ENCODE measurements at regions not wholly inside any gene's neighbourhood (a gene's known extent, or its start where the extent isn't known, plus 50 kb on each side); places are given as distances from the start of the nearest gene placed in this dataset.

- Histone ChIP-seq H3K36me3 (ENCODE audit: insufficient read depth, low read length) (no peaks in the 10 kb centered on the region), H3K9me2 (ENCODE audit: insufficient read depth, low read length) (no peaks in the 10 kb centered on the region), H3K9ac (ENCODE audit: low read length) (no peak overlapping the region), H3F3A (ENCODE audit: insufficient read depth, low read length, poor library complexity, severe bottlenecking) (no peaks in the 10 kb centered on the region), H2AFZ (ENCODE audit: low read depth, low read length) (no peak overlapping the region), H3K9me3 (ENCODE audit: low read length) (no peaks in the 10 kb centered on the region), H3K27me3 (ENCODE audit: insufficient read depth, low read depth, low read length) (no peaks in the 10 kb centered on the region), H3K4me3 (ENCODE audit: low read length) (no peak overlapping the region), H3K4me2 (ENCODE audit: low read length) (no peak overlapping the region), H3K79me2 (replicated peaks; ENCODE audit: insufficient read depth, low read length) (no peaks in the 10 kb centered on the region), H3K27ac (ENCODE audit: low read length) (no peak overlapping the region), H4K20me1 (ENCODE audit: insufficient read depth) (no peaks in the 10 kb centered on the region)
- TF ChIP-seq EP300 (conservative IDR thresholded peaks at IDR 0.05; ENCODE audit: poor library complexity, severe bottlenecking), result no peak
- no peak for TF ChIP-seq TAF1 (IDR thresholded peaks at IDR 0.05; ENCODE audit: low read depth)
- no peak for TF ChIP-seq EZH2 (IDR thresholded peaks at IDR 0.05; ENCODE audit: borderline replicate concordance, insufficient read depth, low read length, poor library complexity, severe bottlenecking)
- TF ChIP-seq, protein P1, sequence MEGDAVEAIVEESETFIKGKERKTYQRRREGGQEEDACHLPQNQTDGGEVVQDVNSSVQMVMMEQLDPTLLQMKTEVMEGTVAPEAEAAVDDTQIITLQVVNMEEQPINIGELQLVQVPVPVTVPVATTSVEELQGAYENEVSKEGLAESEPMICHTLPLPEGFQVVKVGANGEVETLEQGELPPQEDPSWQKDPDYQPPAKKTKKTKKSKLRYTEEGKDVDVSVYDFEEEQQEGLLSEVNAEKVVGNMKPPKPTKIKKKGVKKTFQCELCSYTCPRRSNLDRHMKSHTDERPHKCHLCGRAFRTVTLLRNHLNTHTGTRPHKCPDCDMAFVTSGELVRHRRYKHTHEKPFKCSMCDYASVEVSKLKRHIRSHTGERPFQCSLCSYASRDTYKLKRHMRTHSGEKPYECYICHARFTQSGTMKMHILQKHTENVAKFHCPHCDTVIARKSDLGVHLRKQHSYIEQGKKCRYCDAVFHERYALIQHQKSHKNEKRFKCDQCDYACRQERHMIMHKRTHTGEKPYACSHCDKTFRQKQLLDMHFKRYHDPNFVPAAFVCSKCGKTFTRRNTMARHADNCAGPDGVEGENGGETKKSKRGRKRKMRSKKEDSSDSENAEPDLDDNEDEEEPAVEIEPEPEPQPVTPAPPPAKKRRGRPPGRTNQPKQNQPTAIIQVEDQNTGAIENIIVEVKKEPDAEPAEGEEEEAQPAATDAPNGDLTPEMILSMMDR (IDR thresholded peaks at IDR 0.05; ENCODE audit: poor library complexity, severe bottlenecking), result no peak
- no peak for TF ChIP-seq SMC3 (conservative IDR thresholded peaks at IDR 0.05; ENCODE audit: poor library complexity)
- no peak for TF ChIP-seq REST (IDR thresholded peaks at IDR 0.05; ENCODE audit: borderline replicate concordance)
- no peak for TF ChIP-seq MXI1 (conservative IDR thresholded peaks at IDR 0.05; ENCODE audit: poor library complexity, severe bottlenecking)
- TF ChIP-seq POLR2AphosphoS5 (IDR thresholded peaks at IDR 0.05), result no peak
- no peak for TF ChIP-seq RAD21 (conservative IDR thresholded peaks at IDR 0.05)
These were observed 296.2 kb upstream of the AMOT start for GRCh38 chrX:113136836-113137235.

DNA sequence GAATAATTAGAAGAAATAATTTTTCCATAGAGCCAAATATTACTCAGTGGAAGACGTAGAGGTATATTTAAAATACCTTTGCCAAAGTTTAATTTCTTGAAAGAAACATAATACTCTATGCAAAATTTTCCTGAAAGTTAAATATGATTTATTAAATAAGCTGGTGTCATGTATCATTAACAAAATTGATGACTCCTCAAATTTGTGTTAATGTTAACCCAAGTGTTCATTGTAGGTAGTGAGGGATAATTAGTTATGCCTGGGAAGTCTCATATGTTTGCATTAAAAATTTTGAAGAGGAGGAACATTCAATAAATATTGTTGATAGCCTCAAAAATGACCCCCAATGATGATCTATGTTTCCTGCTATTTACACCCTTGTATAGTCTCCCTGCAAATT is 292.7 kb upstream of the AMOT start:
- H3K27me3 ChIP-seq (ENCODE audit: insufficient read depth, low read depth, low read length), result no peaks in the 10 kb centered on the region

More for the DNA sequence above, 292.7 kb upstream of the AMOT start:
- no peaks in the 10 kb centered on the region for H3K79me2 ChIP-seq (replicated peaks; ENCODE audit: insufficient read depth, low read length)
- no peak overlapping the region for H3K4me2 ChIP-seq (ENCODE audit: low read length)
- H3F3A ChIP-seq (ENCODE audit: insufficient read depth, low read length, poor library complexity, severe bottlenecking), result no peaks in the 10 kb centered on the region
- no peaks in the 10 kb centered on the region for H3K9me3 ChIP-seq (ENCODE audit: low read length)
- H2AFZ ChIP-seq (ENCODE audit: low read depth, low read length), result no peak overlapping the region
- no peak overlapping the region for H3K9ac ChIP-seq (ENCODE audit: low read length)
- H3K4me3 ChIP-seq (ENCODE audit: low read length), result no peak overlapping the region
- no peaks in the 10 kb centered on the region for H4K20me1 ChIP-seq (ENCODE audit: insufficient read depth)
- no peaks in the 10 kb centered on the region for H3K36me3 ChIP-seq (ENCODE audit: insufficient read depth, low read length)
- no peak overlapping the region for H3K27ac ChIP-seq (ENCODE audit: low read length)
- no peak for TF ChIP-seq EZH2 (IDR thresholded peaks at IDR 0.05; ENCODE audit: borderline replicate concordance, insufficient read depth, low read length, poor library complexity, severe bottlenecking)
- TF ChIP-seq SMC3 (conservative IDR thresholded peaks at IDR 0.05; ENCODE audit: poor library complexity), result no peak
- no peak for TF ChIP-seq POLR2AphosphoS5 (IDR thresholded peaks at IDR 0.05)
- TF ChIP-seq, protein P1 (IDR thresholded peaks at IDR 0.05; ENCODE audit: poor library complexity, severe bottlenecking), result no peak
- no peak for TF ChIP-seq REST (IDR thresholded peaks at IDR 0.05; ENCODE audit: borderline replicate concordance)
- no peak for TF ChIP-seq MXI1 (conservative IDR thresholded peaks at IDR 0.05; ENCODE audit: poor library complexity, severe bottlenecking)
- no peak for TF ChIP-seq RAD21 (conservative IDR thresholded peaks at IDR 0.05)
- no peak for TF ChIP-seq TAF1 (IDR thresholded peaks at IDR 0.05; ENCODE audit: low read depth)
- no peaks in the 10 kb centered on the region for H3K9me2 ChIP-seq (ENCODE audit: insufficient read depth, low read length)
